GM12878 (cell line): ENCODE measurements at regions not wholly inside any gene's neighbourhood (a gene's known extent, or its start where the extent isn't known, plus 50 kb on each side); places are given as distances from the start of the nearest gene placed in this dataset.

Source experiments
- BCL11A ChIP-seq: IDR thresholded peaks from 2 replicates; pipeline ENCODE4 v1.6.1; 2011; ENCODE audit warnings: low read depth, low read length
- CTCF ChIP-seq, 3 experiments: IDR thresholded peaks in 2 of 3; conservative IDR thresholded peaks in 1 of 3; 2 replicates each; pipeline ENCODE4 v1.5.1; 2011; ENCODE audit warnings: low read depth in 3 of 3, low read length in 3 of 3, mild to moderate bottlenecking in 3 of 3, control low read depth in 2 of 3, moderate library complexity in 2 of 3, inconsistent platforms in 1 of 3, mixed read lengths in 1 of 3; ENCODE audit not compliant: control insufficient read depth in 2 of 3, insufficient read depth in 1 of 3; ENCODE audit errors: extremely low read depth in 1 of 3
- EZH2 ChIP-seq: IDR thresholded peaks from 2 replicates; pipeline ENCODE4 v1.6.1; 2012; ENCODE audit warnings: low read depth, mild to moderate bottlenecking, control low read depth, inconsistent platforms, low read length, borderline replicate concordance; ENCODE audit not compliant: control insufficient read depth
- FOXM1 ChIP-seq: IDR thresholded peaks from 2 replicates; pipeline ENCODE4 v1.6.1; 2012; ENCODE audit warnings: low read depth, mild to moderate bottlenecking, inconsistent platforms, low read length, moderate library complexity
- MTA3 ChIP-seq: IDR thresholded peaks from 2 replicates; pipeline ENCODE4 v1.6.1; 2012; ENCODE audit warnings: low read length, inconsistent platforms, borderline replicate concordance
- POLR2AphosphoS5 ChIP-seq: IDR thresholded peaks from 2 replicates; pipeline ENCODE4 v1.6.1; 2011; ENCODE audit warnings: mild to moderate bottlenecking, low read length, inconsistent platforms
- RCOR1 ChIP-seq: conservative IDR thresholded peaks from 2 replicates; pipeline ENCODE4 v1.6.1; 2012; ENCODE audit warnings: low read depth, low read length, improper control_type of control experiment
- REST ChIP-seq: IDR thresholded peaks from 2 replicates; pipeline ENCODE4 v1.6.1; 2012; ENCODE audit warnings: mild to moderate bottlenecking, low read depth, low read length
- TARDBP ChIP-seq: IDR thresholded peaks from 2 replicates; pipeline ENCODE4 v1.6.1; 2016; ENCODE audit warnings: borderline replicate concordance
- USF2 ChIP-seq: IDR thresholded peaks from 2 replicates; pipeline ENCODE4 v1.6.1; 2011; ENCODE audit warnings: low read depth, low read length, improper control_type of control experiment, borderline replicate concordance

- no peak for TF ChIP-seq TARDBP
- no peak for TF ChIP-seq POLR2AphosphoS5
- TF ChIP-seq REST = no peak
- no peak for TF ChIP-seq RCOR1
- TF ChIP-seq CTCF (IDR thresholded peaks at IDR 0.05 in 2 of 3, conservative IDR thresholded peaks at IDR 0.05 in 1 of 3; ENCODE audit: control insufficient read depth in 2 of 3, extremely low read depth in 1 of 3, insufficient read depth in 1 of 3, low read depth in 3 of 3, low read length in 3 of 3) = no peak
- TF ChIP-seq BCL11A = no peak
- no peak for TF ChIP-seq FOXM1
- TF ChIP-seq MTA3 = no peak
- TF ChIP-seq EZH2 = no peak
- no peak for TF ChIP-seq USF2
These were observed 443.7 kb upstream of the DYNLRB2 start for GRCh38 chr16:80097098-80097497.
